A549 (cell line): ENCODE measurements at regions not wholly inside any gene's neighbourhood (a gene's known extent, or its start where the extent isn't known, plus 50 kb on each side); places are given as distances from the start of the nearest gene placed in this dataset.

Experiments
- FOXS1 ChIP-seq: fragments of 250-450 bp; sonication (Bioruptor Pico); IDR thresholded peaks from 2 replicates; pipeline ENCODE4 v1.5.0; 2020; ENCODE audit warnings: mild to moderate bottlenecking, moderate library complexity
- TF ChIP-seq, protein P1 (sequence below): fragments of >200 bp; sonication (Bioruptor Twin); formaldehyde crosslinking; IDR thresholded peaks from 3 replicates; pipeline ENCODE4 v1.5.1; 2016

DNA sequence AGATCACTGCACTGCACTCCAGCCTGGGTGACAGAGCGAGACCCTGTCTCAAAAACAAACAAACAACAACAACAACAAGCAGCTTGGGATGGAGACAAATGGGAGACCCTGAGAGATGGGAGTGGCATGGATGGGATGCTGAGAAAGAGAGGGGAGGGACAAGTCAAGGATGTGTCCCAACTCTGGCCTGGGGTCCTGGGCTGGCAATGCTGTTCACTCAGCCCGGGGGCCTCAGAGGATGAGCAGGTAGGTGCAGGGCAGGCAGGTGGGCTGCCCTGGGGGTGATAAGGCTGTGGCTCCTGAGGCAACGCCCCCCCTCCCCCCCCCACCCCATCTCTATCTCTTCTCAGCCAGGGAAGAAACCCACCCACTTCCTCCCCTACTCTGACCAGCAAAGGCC is 123.0 kb downstream of the LHX2 start:
- TF ChIP-seq, protein P1, sequence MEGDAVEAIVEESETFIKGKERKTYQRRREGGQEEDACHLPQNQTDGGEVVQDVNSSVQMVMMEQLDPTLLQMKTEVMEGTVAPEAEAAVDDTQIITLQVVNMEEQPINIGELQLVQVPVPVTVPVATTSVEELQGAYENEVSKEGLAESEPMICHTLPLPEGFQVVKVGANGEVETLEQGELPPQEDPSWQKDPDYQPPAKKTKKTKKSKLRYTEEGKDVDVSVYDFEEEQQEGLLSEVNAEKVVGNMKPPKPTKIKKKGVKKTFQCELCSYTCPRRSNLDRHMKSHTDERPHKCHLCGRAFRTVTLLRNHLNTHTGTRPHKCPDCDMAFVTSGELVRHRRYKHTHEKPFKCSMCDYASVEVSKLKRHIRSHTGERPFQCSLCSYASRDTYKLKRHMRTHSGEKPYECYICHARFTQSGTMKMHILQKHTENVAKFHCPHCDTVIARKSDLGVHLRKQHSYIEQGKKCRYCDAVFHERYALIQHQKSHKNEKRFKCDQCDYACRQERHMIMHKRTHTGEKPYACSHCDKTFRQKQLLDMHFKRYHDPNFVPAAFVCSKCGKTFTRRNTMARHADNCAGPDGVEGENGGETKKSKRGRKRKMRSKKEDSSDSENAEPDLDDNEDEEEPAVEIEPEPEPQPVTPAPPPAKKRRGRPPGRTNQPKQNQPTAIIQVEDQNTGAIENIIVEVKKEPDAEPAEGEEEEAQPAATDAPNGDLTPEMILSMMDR, result no peak
- no peak for TF ChIP-seq FOXS1
